GM18520 (cell line): ENCODE measurements at regions not wholly inside any gene's neighbourhood (a gene's known extent, or its start where the extent isn't known, plus 50 kb on each side); places are given as distances from the start of the nearest gene placed in this dataset.

Experiments used
- ATAC-seq: cut with Tn5 transposase; IDR thresholded peaks from one replicate; pipeline ENCODE4 v1.9.1; 2021; ENCODE audit not compliant: unreplicated experiment

DNA sequence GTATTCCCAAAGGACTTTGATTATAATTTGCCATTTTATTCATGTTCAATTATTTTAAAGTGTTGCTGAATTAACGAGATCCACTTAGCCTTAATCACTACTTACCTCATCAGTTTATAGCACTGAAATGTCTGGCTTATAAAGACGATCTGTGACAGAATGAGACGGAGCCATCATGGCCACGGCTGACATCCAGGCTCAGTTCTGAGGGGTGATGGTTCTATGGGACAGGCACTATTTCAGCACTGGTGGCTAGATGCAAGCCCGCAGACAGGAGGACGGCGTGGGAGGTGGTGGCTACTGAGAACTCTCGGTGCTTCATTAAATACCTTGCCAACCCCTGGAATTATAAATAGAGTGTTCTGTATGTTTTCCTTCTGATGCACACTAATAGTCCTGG, 1084.2 kb upstream of the TENM3 start:
- no peak for ATAC-seq

DNA sequence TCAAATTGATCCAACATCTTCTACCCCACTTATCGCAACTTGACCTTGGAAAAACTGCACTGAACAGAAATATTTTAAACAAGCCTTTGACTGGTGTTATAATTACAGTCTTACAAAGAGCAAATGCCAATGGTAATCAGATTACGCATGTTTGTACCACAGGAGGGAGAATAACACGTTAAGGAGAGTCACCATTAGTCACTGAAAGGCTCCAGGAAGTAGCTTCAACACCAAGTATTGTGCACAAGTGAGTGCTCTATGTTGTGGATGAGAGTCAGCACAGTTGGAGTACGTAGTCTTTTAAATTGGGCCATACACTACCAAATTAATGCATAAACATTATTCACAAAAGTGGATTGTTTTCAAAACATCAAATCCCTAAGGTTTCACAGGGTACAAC, 1081.5 kb upstream of the TENM3 start:
- ATAC-seq = no peak

DNA sequence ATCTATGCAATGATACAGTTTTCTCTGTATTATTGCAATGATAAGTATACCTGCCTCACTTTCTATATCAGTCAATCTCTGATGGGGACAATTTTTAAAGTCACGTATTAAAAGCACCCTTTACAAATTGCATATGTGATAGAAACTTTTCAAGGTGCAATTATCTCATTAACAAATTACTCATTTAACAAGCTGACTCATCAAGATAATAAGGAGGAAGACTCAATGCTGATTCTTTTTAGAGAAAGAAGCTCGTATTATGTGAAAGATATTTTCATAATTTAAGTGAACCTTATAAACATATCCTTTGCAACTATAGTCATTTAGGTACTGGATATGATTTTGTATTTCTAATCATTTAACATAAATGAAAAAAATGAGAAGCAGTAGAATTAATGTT, 1080.9 kb upstream of the TENM3 start:
- ATAC-seq = no peak

DNA sequence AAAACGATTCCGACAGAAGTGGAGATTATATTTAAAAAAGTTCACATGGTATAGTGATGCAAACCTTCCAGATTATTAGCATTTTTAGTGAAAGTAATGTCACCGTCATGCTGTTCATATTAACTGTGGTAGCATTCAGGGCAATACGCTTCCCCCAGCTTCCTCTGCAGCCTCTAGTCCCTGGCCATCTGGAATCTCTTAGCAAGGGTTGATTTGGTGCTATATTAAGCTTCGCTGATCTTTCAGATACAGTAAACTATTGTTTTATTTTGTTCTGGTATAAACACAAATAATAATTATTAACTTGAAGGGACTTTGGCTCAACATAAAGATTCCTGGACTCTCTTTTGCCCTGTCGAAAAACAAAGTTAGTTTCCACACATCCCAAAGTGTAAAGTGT, 1080.5 kb upstream of the TENM3 start:
- ATAC-seq = no peak

DNA sequence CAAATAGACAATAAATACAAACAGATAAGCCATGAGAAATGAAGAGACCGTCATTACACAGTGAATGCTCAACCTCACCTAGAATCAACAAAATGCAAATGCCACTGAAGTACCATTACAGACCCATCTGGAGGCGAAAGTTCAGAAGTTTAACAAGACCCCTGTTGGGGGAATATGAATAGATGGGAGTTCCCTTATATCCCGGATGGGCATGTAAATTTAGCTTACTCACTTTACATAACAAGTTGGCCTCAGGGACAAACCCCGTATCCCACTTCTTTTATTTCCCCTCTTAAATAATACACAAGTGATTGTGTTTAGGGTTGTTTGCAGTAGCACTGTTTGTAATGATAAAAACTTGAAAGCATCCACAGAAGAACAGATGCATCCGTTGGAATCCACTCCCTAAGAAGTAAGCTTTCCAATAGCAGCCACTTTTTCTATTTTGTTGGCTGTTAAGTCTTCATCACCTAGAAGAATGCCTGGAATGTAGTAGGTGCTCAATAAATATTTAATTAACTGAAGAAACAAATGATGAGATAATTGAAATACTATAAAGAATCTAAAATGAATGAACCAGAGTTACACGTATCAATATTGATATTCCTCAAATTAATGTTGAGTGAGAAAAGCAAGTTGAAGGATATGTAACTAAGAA, 1076.3 kb upstream of the TENM3 start:
- ATAC-seq = no peak

DNA sequence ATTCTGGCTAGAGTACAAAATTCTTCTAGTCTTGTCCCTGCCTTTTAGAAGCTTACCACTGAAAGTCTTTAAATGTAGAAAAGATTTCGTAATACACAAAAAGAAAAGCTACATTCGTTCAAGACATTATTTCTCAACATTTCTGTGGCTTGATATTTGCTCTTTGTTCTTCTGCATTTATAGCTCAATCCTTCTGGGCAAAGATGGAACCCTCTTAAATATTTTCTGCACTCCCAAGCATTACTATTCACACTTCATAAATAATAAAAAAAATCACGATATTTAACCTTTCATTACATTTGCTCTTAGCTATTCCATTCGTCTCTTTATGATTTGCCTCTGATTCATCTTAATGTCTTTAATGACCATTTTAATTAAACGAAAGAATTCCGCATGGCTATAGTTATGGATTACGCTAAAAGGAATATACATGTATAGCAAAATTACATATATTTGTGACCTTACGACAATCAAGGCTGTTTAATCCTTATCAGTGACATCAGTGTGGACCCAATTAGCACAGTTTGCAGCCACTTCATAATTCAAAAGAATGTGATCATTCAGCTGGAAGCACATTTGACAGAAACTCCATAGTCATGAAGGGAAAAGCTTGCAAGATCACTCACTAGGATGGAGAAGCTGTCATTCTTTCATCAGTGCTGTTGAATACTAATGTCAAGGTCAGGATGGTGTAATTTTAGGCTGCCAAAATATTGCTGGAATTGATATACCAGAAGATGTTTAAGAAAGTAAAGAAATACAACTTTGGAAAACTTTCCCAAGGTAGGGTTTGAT, 1075.0 kb upstream of the TENM3 start:
- ATAC-seq = no peak

DNA sequence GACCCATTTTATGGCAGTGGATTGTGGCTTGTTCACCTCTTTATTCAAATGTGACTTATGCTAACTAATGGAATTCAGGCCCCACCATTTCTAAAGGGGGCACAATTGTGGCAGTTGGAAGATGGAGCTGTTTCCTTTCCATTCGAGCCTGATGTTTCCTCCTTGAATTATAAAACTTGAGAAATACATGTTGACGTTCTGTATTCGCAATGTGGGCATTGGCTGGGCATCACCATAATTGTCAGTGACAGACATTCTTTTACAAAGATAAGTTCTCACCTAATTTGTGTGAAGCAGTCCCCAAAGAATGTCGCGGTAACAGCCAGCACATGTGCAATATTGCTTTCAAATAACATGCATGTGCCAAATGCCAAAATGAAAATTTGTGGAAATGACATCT, 1070.2 kb upstream of the TENM3 start:
- no peak for ATAC-seq

DNA sequence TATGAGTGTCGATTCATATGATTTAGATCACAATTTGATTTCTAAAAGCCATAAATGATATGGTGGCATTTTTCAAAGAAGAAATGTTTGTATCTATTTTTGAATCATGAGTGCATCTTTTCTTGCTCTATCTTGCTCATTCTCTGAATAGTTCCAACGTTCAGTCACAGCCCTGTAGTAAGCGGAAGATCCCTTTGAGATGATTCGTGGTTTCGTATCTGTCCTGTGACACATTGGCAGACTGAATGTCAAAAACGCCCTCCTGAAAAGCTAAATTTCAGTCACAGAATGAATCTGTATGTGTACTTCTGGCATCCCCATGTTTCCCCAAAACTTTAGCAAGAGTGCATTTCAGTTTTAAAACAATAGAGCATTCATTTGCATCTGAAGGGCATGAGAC, 1066.9 kb upstream of the TENM3 start:
- no peak for ATAC-seq

DNA sequence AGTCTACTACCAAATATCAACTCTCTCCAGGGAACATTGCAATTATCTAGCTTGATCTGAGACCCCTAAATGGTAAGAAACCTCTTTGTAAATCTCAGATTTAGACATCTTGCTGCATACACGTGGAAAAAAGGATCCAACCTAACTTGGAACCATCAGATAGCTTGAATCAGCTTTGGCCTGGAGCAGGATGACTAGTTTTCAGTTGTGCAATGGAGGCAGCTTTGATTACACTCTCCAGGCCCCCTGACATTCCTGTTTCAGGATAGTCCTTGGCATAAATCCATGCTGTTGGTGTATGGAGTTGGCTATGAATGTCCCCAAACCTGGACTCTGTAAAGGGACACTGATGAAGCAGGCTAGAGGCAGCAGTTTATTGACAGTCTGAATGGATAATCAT, 1061.9 kb upstream of the TENM3 start:
- no peak for ATAC-seq

DNA sequence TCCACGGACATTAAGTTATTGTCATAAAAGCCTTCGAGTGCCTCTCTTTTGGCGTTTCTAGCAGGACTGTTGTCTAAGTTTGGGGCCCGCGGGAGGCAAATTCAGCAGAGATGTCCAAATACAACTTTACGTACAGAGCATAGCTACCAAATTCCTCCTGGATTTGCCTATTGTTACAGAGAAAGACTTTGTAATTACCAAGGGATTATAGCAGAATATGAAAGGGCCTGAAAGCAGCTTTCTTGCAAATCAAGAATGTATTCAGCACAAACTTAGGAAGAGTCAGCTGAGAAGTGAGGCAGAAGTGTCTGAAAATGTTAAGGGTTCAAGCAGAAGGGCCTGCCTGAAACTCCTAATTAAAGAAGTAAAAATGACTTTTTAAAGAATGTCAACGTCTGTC, 1053.5 kb upstream of the TENM3 start:
- ATAC-seq = no peak

DNA sequence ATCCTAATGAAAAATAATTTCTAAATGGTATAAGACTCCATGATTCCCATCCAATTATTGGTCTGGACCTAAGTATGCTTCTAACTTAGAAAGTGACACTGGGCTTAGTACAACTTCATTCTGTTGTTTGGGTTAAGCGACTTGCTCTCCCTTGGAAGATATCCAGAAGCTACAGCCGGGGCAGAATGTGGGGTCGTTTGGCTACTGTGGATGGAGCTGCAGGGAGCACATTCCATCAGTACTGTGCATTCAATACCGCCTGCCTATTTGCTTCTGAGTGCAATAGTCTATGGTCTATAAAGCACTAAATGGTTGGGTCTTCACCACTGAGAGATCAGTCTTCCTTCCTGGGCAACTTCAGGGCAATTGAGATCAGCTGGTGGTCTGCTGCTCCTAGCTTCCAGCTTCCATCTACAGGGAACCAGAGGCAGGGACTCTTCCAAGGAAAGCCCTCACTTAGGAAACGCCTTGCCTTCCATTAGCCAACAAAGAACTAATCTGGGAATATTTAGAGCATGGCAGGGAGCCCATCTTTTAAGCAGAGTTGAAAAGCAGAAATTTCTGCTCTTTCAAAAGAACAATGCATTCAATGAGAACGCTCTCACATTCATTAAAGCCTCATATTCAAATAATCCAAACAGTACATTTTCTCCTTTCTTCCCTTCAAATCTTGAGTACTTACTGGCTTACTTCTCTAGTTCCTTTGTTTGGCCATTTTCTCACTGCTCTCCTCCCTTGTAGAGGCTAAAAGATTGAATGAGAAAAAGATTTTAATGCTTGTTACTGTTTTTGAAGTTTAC, 1049.9 kb upstream of the TENM3 start:
- no peak for ATAC-seq

DNA sequence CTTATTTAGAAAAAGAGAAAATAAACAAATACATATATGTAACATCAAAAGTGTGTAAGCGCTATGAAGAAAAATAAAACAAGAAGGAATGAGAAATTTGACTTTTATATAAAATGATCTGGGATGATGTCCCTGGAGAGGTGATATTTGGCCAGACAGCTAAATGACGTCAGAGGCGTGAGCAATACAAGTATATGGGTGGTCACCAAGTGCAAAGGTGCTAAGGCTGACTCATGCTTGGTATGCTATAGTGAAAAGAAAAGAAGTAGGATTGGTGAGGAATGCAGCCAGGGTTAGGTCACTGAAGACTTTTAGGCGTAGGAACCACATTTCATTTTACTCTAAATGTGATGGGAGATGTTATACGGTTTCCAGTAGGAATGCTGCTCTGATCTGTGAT, 1049.1 kb upstream of the TENM3 start:
- no peak for ATAC-seq

DNA sequence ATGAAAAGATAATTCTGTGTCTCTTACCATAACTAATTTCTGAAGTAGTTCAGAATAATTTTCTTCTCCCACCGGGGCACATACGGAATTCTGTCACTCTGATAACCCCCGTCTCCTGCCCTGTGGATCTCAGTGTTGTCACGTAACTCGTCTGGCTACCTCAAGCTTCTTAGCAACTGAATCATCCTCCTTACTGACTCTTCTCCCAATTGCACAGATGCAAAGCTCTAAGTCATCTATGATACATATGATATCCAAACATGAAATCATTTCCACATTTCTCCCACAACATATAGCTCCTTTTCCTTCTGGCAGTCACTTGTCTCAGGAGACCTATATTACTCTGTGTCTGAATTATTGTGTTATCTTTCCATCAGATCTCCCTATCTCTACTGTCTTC, 1043.1 kb upstream of the TENM3 start:
- no peak for ATAC-seq

DNA sequence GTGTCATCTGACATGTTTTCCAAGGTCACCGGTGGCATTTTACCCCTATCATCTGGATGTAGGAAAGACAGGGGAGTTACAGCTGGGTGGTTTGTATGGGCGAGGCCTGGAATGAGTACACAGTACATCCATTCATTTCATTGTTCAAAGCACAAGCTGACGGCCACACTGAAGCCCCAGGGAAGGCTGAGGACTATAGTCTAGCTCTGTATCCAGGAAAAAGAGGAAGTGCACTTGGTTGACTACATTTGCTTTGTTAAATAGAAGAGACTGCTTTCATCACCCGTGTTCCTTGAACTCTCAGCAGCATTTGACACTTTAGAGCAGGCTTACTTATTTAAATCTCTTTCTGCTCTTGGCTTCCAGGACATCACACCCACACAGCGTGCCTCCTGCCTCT, 1041.0 kb upstream of the TENM3 start:
- ATAC-seq = no peak

DNA sequence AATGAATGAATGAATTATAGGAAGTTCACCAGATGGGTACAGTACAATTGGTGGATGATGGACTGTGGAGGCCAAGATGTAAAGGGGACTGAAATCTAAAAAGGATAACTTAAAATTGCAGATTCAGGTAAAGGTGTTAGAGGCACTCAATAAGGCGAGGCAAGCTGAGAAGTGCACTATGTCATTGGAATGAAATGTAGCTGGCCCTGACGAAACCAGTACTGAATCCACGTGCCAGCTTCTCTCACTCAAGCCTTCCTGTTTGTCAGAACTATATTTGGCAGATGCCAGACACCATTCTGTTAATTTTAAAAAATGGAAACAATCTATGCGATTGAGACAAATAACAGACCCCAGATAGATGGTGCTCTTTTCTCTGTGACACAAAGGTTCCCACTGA, 1039.1 kb upstream of the TENM3 start:
- ATAC-seq = no peak

DNA sequence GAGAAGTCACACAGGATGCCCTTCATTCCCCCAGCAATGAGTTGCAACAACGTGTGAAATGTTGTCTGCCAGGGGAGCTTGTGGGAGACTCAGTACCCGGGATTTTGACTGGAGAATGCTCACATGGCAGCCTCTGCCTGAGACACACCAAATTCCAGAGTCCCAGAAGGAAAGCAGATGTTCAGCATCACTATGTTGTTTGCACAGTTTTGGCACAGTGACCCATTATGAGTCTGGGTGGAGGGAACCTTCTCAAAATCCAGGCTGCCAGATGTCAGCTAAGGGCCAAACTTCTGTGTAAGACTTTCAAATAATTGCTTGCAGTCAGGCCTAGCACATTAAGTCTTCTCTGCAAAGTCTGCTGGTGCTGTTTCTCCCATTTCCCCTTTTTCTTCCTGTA, 1029.7 kb upstream of the TENM3 start:
- no peak for ATAC-seq

DNA sequence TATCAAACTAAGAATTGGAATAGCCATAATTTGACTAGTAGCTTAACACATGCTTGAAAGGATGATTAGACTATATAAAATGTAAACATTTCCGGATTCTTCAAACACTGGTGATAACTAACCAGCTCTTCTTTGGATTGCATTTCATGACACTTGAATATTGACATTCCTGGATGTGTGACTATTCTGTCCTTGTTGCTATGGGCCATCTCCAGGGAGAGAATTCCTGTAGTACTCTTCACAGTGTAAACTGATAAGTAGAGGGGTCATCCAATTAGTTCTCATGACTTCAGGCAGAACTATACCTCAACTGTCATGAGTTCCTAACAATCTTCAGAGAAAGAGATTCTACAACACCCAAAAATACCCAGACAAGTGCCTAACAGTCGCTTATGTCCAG, 1026.7 kb upstream of the TENM3 start:
- no peak for ATAC-seq

DNA sequence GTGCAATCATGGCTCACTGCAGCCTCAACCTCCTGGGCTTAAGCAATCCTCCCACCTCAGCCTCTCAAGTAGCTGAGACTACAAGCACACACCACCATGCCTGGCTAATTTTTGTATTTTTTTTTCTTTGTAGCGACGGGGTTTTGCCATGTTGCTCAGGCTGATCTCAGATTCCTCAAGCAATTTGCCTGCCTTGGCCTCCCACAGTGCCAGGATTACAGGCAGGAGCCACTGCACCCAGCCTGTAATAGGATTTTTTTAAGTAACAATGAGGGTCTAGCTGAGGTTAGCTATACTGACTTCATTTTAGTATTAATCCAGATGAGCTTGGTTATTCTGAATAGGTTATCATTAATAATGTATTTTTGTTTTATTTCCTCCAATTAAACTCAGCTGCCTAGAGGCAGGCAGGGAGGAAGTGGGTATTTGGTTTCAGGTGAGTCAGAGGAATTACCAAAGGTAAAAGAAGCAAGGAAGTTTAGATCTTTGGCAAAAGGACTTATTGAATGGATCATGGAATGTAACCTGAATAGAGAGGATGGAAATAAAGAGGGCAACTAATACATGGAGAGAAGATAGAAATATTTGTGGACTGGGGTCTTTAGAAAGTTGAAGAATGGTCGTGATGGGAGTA, 1023.3 kb upstream of the TENM3 start:
- ATAC-seq = no peak

DNA sequence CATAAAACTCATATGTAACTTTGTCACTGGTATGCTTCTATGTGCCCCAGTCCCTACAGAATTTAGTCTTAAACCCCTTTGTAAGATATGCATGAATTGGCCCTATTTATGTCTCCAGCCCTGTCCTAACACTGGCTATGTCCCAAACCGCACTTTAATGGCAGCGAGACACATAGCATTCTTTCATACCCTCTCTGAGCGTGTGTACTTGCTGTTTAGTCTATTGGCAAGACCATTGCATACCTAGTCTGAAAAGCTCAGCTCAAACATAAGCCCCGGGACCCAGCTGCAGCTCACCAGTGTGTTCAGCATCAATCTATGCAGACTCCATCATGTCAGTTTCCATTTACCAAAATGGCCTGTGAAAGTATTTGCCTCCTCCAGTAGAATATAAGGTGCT, 1018.4 kb upstream of the TENM3 start:
- ATAC-seq = no peak

DNA sequence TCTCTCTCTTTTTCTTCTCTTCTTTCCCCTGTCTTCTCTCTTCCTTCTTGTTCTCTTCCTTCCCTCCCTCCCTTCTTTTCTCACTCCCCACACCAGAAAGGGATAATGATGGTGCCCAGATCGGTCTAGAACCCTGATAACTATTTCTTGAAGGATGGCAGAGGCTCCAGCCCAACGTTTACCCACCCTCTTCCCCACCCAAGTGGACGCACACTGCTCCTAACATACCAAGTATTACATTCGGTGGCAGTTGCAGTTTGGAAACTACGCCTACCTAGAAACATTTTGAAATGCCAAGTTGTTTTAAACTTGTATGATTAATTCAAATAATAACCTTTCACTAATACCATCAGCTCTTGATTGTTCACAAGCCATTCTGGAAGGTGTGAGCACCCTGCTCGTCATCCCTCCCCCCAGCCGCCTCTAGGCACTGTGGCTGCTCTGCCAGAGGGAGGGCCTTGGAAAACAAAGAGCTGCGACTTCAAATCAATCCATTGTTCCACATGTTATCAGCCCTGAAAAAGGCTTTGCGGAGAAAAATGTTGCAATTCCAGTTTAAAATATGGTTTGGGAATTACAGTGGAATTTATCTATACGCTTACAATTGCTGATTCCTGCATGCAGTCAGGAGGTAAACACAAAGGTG, 1017.5 kb upstream of the TENM3 start:
- ATAC-seq = no peak
